ENCODE measurements at regions not wholly inside any gene's neighbourhood (a gene's known extent, or its start where the extent isn't known, plus 50 kb on each side); places are given as distances from the start of the nearest gene placed in this dataset.

DNA sequence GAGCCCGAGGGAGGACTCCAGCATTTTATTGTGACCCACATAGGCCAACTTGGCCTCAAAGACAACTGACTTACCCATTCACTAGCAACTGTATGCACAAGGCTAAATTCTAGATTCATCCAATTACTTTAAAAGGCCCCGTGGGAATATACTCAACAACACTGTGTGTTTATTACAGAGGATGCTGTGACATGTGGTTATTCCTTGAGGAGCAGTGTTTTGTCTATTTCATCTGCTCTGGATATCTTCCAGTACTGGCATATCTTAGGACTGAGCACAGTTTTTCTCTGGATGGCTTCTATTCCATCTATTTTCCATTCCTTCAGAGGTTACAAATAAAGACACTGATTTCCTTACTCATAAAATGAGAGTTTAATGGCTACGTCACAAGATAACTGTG, 87.2 kb upstream of the KRAS start:
- TF ChIP-seq, protein P1, sequence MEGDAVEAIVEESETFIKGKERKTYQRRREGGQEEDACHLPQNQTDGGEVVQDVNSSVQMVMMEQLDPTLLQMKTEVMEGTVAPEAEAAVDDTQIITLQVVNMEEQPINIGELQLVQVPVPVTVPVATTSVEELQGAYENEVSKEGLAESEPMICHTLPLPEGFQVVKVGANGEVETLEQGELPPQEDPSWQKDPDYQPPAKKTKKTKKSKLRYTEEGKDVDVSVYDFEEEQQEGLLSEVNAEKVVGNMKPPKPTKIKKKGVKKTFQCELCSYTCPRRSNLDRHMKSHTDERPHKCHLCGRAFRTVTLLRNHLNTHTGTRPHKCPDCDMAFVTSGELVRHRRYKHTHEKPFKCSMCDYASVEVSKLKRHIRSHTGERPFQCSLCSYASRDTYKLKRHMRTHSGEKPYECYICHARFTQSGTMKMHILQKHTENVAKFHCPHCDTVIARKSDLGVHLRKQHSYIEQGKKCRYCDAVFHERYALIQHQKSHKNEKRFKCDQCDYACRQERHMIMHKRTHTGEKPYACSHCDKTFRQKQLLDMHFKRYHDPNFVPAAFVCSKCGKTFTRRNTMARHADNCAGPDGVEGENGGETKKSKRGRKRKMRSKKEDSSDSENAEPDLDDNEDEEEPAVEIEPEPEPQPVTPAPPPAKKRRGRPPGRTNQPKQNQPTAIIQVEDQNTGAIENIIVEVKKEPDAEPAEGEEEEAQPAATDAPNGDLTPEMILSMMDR (IDR thresholded peaks at IDR 0.05), result no peak
- TF ChIP-seq POLR2A (IDR thresholded peaks at IDR 0.05), result no peak

All from ovary (tissue), 3 donors.